T47D (cell line): ENCODE measurements at regions not wholly inside any gene's neighbourhood (a gene's known extent, or its start where the extent isn't known, plus 50 kb on each side); places are given as distances from the start of the nearest gene placed in this dataset.

ENCODE experiments used
- DNase-seq, 2 experiments: peaks; one replicate each; pipeline versions ENCODE4 v3.0.0 to v3.0.0-alpha.2; 2011 to 2012; ENCODE audit warnings: low read depth in 1 of 2, low spot score in 1 of 2
- JUND ChIP-seq: IDR thresholded peaks from 2 replicates; pipeline ENCODE4 v1.6.1; 2012; ENCODE audit warnings: low read depth
- in situ Hi-C: cut with HindIII; loops from 2 replicates; pipeline ENCODE4 v1.10.0; 2016; ENCODE audit warnings: low sequenced_read_pairs, low pct_unique_long_range_greater_than_20kb

GRCh38 chr7:110564246-110564645 is 526.7 kb upstream of the LRRN3 start:
- in situ Hi-C loops, result no loop called here
- DNase-seq, result no peak
- TF ChIP-seq JUND, result no peak

GRCh38 chr7:110568388-110568787 is 522.5 kb upstream of the LRRN3 start:
- no peak for TF ChIP-seq JUND
- DNase-seq, result peak in 1 of 2 experiments; percentile 51
- in situ Hi-C loops, result no loop called here

- TF ChIP-seq JUND, result no peak
- in situ Hi-C loops, result no loop called here
- DNase-seq, result no peak
Observed at GRCh38 chr7:110568932-110569331, 522.0 kb upstream of the LRRN3 start.

GRCh38 chr7:110569486-110570205 is 521.3 kb upstream of the LRRN3 start:
- TF ChIP-seq JUND, result no peak
- in situ Hi-C loops, result no loop called here
- DNase-seq, result no peak

- DNase-seq, result peak in 1 of 2 experiments; percentile 12
- TF ChIP-seq JUND, result no peak
- in situ Hi-C loops, result no loop called here
Observed at GRCh38 chr7:110573862-110574528, 516.9 kb upstream of the LRRN3 start.

- no peak for DNase-seq
- no peak for TF ChIP-seq JUND
- in situ Hi-C loops, result no loop called here
Observed at GRCh38 chr7:110587294-110587693, 503.6 kb upstream of the LRRN3 start.

GRCh38 chr7:110590415-110590814 is 500.5 kb upstream of the LRRN3 start:
- peak in 1 of 2 experiments; percentile 15 for DNase-seq
- in situ Hi-C loops, result no loop called here
- TF ChIP-seq JUND, result no peak

- no peak for DNase-seq
- no peak for TF ChIP-seq JUND
- in situ Hi-C loops, result no loop called here
Observed at GRCh38 chr7:110591341-110591740, 499.6 kb upstream of the LRRN3 start.

GRCh38 chr7:110592557-110592956 is 498.4 kb upstream of the LRRN3 start:
- TF ChIP-seq JUND, result no peak
- in situ Hi-C loops, result no loop called here
- DNase-seq, result no peak

GRCh38 chr7:110593355-110593754 is 497.6 kb upstream of the LRRN3 start:
- DNase-seq, result no peak
- TF ChIP-seq JUND, result no peak
- in situ Hi-C loops, result no loop called here

- peak in 1 of 2 experiments; percentile 51 for DNase-seq
- no peak for TF ChIP-seq JUND
- in situ Hi-C loops, result no loop called here
Observed at GRCh38 chr7:110595694-110596093, 495.2 kb upstream of the LRRN3 start.

- in situ Hi-C loops, result no loop called here
- DNase-seq, result no peak
- TF ChIP-seq JUND, result no peak
Observed at GRCh38 chr7:110600956-110601355, 490.0 kb upstream of the LRRN3 start.

- no peak for DNase-seq
- TF ChIP-seq JUND, result no peak
- in situ Hi-C loops, result no loop called here
Observed at GRCh38 chr7:110601710-110602109, 489.2 kb upstream of the LRRN3 start.

- in situ Hi-C loops, result no loop called here
- DNase-seq, result no peak
- no peak for TF ChIP-seq JUND
Observed at GRCh38 chr7:110604206-110604605, 486.7 kb upstream of the LRRN3 start.
